Thyroid gland (tissue), 4 donors: ENCODE measurements at regions not wholly inside any gene's neighbourhood (a gene's known extent, or its start where the extent isn't known, plus 50 kb on each side); places are given as distances from the start of the nearest gene placed in this dataset.

ENCODE experiments used
- CTCF ChIP-seq, 6 experiments: fragments of 200-600 bp in 3 of 6; fragments of 450-650 bp in 3 of 6; sonication (generic) in 3 of 6; IDR thresholded peaks; one replicate each; pipeline ENCODE4 v1.5.1; 2016 to 2019; ENCODE audit warnings: antibody characterized with exemption in 6 of 6, mild to moderate bottlenecking in 2 of 6, inconsistent platforms in 1 of 6, moderate library complexity in 1 of 6
- POLR2A ChIP-seq, 2 donors: fragments of 450-650 bp; IDR thresholded peaks; one replicate each; pipeline ENCODE4 v1.6.1; 2017; ENCODE audit warnings: antibody characterized with exemption in 2 of 2, mild to moderate bottlenecking in 2 of 2, moderate library complexity in 1 of 2

DNA sequence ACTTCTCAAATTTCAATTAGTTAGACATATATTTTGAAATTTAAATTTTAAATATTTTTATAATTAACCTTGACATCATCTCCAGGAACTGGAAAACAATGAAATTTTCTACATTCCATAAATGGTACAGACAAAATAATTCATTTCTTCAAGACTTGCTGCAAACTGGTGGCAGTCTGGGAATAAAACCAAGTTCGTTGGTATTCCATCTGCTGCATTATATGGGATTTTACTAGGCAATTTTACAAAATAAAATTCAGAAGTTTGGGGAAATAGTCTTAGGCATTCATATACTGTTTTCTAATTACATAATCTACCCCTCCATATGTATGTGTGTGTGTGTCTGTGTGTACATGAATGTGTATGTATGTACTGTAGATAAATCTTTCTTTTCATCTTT, 984.6 kb upstream of the KCND2 start:
- no peak for TF ChIP-seq CTCF (IDR thresholded peaks at IDR 0.05)
- TF ChIP-seq POLR2A (IDR thresholded peaks at IDR 0.05), result no peak
